GM12873 (cell line): ENCODE measurements at regions not wholly inside any gene's neighbourhood (a gene's known extent, or its start where the extent isn't known, plus 50 kb on each side); places are given as distances from the start of the nearest gene placed in this dataset.

Experiments used
- TF ChIP-seq, protein P1 (sequence below): IDR thresholded peaks from 2 replicates; pipeline ENCODE4 v1.5.1; 2012; ENCODE audit warnings: low read depth, mild to moderate bottlenecking, moderate library complexity, low read length, control low read depth; ENCODE audit not compliant: insufficient read depth; ENCODE audit errors: missing control alignments

GRCh38 chr5:129361441-129362025, 98.6 kb upstream of the ADAMTS19 start:
- TF ChIP-seq, protein P1, sequence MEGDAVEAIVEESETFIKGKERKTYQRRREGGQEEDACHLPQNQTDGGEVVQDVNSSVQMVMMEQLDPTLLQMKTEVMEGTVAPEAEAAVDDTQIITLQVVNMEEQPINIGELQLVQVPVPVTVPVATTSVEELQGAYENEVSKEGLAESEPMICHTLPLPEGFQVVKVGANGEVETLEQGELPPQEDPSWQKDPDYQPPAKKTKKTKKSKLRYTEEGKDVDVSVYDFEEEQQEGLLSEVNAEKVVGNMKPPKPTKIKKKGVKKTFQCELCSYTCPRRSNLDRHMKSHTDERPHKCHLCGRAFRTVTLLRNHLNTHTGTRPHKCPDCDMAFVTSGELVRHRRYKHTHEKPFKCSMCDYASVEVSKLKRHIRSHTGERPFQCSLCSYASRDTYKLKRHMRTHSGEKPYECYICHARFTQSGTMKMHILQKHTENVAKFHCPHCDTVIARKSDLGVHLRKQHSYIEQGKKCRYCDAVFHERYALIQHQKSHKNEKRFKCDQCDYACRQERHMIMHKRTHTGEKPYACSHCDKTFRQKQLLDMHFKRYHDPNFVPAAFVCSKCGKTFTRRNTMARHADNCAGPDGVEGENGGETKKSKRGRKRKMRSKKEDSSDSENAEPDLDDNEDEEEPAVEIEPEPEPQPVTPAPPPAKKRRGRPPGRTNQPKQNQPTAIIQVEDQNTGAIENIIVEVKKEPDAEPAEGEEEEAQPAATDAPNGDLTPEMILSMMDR, result peak; percentile 47

DNA sequence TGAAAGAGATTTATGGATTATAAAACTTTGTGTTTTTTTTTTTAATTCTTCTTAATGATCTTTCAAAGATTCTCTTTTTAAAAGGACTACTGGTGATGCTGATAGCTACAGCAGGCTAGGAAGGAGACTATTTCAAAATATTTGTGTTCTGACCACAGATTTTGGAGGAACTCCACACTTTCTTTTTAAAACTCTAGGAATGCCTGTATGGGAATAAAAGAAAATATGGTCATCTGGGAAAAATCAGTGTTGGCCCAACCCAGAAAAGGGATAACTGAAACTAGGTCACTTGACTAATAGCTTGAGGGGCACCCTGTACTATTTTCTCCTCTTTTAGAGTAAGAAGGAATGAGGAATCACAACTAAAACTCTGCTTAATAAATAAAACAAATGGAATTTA, 97.6 kb upstream of the ADAMTS19 start:
- TF ChIP-seq, protein P1, result no peak

DNA sequence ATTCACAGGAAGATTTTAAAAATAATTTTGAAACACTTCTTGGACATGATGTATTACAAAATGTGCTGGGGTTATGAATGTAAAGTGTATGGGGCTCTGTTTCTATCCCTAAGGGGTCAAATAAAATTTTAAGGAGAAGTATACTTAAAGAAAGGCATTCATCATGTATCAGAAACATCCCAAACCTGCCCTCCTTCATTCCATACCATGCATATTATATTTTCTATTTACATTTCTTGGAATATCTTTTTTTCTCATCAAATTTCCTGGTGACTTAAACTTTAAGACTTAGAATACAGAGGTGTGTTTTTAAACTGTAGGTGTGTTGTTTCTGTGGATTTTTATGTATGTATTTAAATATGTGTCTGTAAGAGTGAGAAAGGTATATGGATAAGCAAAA, 96.1 kb upstream of the ADAMTS19 start:
- TF ChIP-seq, protein P1, result no peak

DNA sequence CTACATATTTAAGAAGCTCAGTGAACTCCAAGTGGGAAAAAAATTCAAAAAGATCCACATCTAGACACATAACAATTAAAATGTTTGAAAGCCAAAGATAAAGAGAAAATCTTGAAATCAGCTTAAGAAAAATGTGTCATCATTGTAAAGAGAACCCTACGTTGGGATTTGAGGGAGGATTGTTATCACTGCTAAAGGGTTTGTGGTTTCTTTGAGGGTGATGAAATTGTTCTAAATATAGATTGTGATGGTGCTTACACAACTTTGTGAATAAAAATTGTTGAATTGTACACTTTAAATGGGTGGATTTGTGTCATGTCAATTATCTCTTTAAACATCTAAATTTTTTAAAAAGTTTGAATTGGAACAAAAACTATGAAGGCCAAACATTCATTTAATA, 92.2 kb upstream of the ADAMTS19 start:
- TF ChIP-seq, protein P1, result no peak

- TF ChIP-seq, protein P1, result no peak
Observed at GRCh38 chr5:129372025-129372424, 88.1 kb upstream of the ADAMTS19 start.

DNA sequence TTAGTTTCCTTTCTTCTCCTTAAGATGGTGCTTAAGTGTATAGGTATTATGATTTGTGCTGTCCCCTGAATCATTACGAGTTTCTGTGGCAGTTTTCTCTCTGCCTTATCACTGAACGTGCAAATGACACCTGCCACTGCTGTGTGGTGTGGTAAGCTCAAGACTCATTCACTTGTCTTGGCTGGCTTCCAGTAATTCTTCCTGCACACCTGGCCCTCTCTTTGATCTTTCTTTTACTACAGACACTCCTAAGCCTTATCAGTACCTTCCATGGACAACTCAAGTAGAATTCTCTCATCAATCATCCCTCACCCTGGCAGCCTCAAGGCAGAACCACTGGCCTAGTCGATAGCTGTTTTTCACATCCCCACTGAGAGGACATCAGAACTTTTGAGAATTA, 82.6 kb upstream of the ADAMTS19 start:
- TF ChIP-seq, protein P1, result no peak

- TF ChIP-seq, protein P1, result no peak
Observed at GRCh38 chr5:129378961-129379360, 81.1 kb upstream of the ADAMTS19 start.
